KMS-11 (cell line): ENCODE measurements at regions not wholly inside any gene's neighbourhood (a gene's known extent, or its start where the extent isn't known, plus 50 kb on each side); places are given as distances from the start of the nearest gene placed in this dataset.
"Not testable (repeated sequence)": the region's sequence is repeated elsewhere in the genome, so short reads cannot be mapped to it uniquely, and the experiment has no call there.

Source experiments
- H2AFZ ChIP-seq: fragments of 200-600 bp; sonication (generic); 2 replicates; pipeline ENCODE4 v1.6.1; 2016; ENCODE audit warnings: antibody characterized with exemption, mixed run types, low read depth
- H3K27ac ChIP-seq: fragments of 200-600 bp; sonication (generic); 2 replicates; pipeline ENCODE4 v1.6.1; 2016; ENCODE audit warnings: mild to moderate bottlenecking, mixed run types
- H3K27me3 ChIP-seq: fragments of 200-600 bp; sonication (generic); 2 replicates; pipeline ENCODE4 v1.6.1; 2017; ENCODE audit warnings: mild to moderate bottlenecking, low read depth, mixed run types, moderate library complexity; ENCODE audit not compliant: insufficient read depth
- H3K36me3 ChIP-seq: fragments of 200-600 bp; sonication (generic); 2 replicates; pipeline ENCODE4 v1.6.1; 2017; ENCODE audit warnings: mild to moderate bottlenecking, mixed run types; ENCODE audit not compliant: insufficient read depth
- H3K4me1 ChIP-seq: fragments of 200-600 bp; sonication (generic); 2 replicates; pipeline ENCODE4 v1.6.1; 2016; ENCODE audit warnings: mild to moderate bottlenecking, low read depth, mixed run types; ENCODE audit not compliant: poor library complexity, severe bottlenecking
- H3K4me2 ChIP-seq: fragments of 200-600 bp; sonication (generic); 2 replicates; pipeline ENCODE4 v1.7.0; 2016; ENCODE audit warnings: mild to moderate bottlenecking, mixed run types
- H3K4me3 ChIP-seq: fragments of 200-600 bp; sonication (generic); IDR thresholded peaks from 2 replicates; pipeline ENCODE4 v1.6.1; 2017; ENCODE audit warnings: low read depth, low read length, mixed read lengths; ENCODE audit not compliant: insufficient read depth
- H3K79me2 ChIP-seq: fragments of 200-600 bp; sonication (generic); 2 replicates; pipeline ENCODE4 v1.6.1; 2016; ENCODE audit warnings: low read depth, mixed run types; ENCODE audit not compliant: insufficient read depth
- H3K9ac ChIP-seq: fragments of 200-600 bp; sonication (generic); 2 replicates; pipeline ENCODE4 v1.6.1; 2016; ENCODE audit warnings: mild to moderate bottlenecking, mixed run types
- H4K20me1 ChIP-seq: fragments of 200-600 bp; sonication (generic); 2 replicates; pipeline ENCODE4 v1.6.1; 2016; ENCODE audit warnings: mild to moderate bottlenecking, mixed run types; ENCODE audit not compliant: insufficient read depth
- CTCF ChIP-seq: fragments of 200-600 bp; sonication (generic); conservative IDR thresholded peaks from 2 replicates; pipeline ENCODE4 v1.6.1; 2017; ENCODE audit warnings: low read depth, mild to moderate bottlenecking, antibody characterized with exemption, low read length, moderate library complexity, mixed read lengths

- Histone ChIP-seq H3K4me2 (no peak overlapping the region), H3K4me3 (no peak overlapping the region), H4K20me1 (no peaks in the 10 kb centered on the region), H3K79me2 (no peaks in the 10 kb centered on the region), H3K9ac (no peak overlapping the region), H3K27me3 (no peaks in the 10 kb centered on the region), H3K36me3 (no peaks in the 10 kb centered on the region), H3K4me1 (no peaks in the 10 kb centered on the region), H3K27ac (no peak overlapping the region), H2AFZ (no peak overlapping the region)
- no peak for TF ChIP-seq CTCF
These were observed 84.6 kb upstream of the ZNF322 start for GRCh38 chr6:26743941-26744699.

- H3K27me3 ChIP-seq, H4K20me1 ChIP-seq, H3K27ac ChIP-seq, H3K36me3 ChIP-seq, H3K4me1 ChIP-seq, H3K4me2 ChIP-seq, H3K79me2 ChIP-seq, H3K4me3 ChIP-seq, H2AFZ ChIP-seq, H3K9ac ChIP-seq: not testable (repeated sequence)
These were observed 85.3 kb upstream of the ZNF322 start for GRCh38 chr6:26744837-26745282.

- not testable (repeated sequence) for H3K79me2 ChIP-seq, H3K9ac ChIP-seq, H3K27ac ChIP-seq, H3K4me1 ChIP-seq, H2AFZ ChIP-seq, H3K4me2 ChIP-seq, H3K27me3 ChIP-seq, H3K36me3 ChIP-seq, H3K4me3 ChIP-seq, H4K20me1 ChIP-seq
These were observed 86.4 kb upstream of the ZNF322 start for GRCh38 chr6:26745964-26746363.

- not testable (repeated sequence) for H3K9ac ChIP-seq, H3K4me2 ChIP-seq, H3K4me1 ChIP-seq, H3K79me2 ChIP-seq, H2AFZ ChIP-seq, H3K36me3 ChIP-seq, H3K27me3 ChIP-seq, H3K4me3 ChIP-seq, H4K20me1 ChIP-seq, H3K27ac ChIP-seq
These were observed 89.7 kb upstream of the ZNF322 start for GRCh38 chr6:26749126-26749758.

GRCh38 chr6:26749759-26750126 is 90.2 kb upstream of the ZNF322 start:
- H4K20me1 ChIP-seq, H3K4me2 ChIP-seq, H2AFZ ChIP-seq, H3K4me1 ChIP-seq, H3K27me3 ChIP-seq, H3K9ac ChIP-seq, H3K79me2 ChIP-seq, H3K4me3 ChIP-seq, H3K27ac ChIP-seq, H3K36me3 ChIP-seq: not testable (repeated sequence)

- H3K4me3 ChIP-seq, result no peak overlapping the region
- H3K9ac ChIP-seq, result no peak overlapping the region
- H3K36me3 ChIP-seq, result no peaks in the 10 kb centered on the region
- no peaks in the 10 kb centered on the region for H3K79me2 ChIP-seq
- no peak overlapping the region for H2AFZ ChIP-seq
- no peaks in the 10 kb centered on the region for H3K4me1 ChIP-seq
- H3K27ac ChIP-seq, result no peak overlapping the region
- no peak for TF ChIP-seq CTCF
- no peaks in the 10 kb centered on the region for H3K27me3 ChIP-seq
- H4K20me1 ChIP-seq, result no peaks in the 10 kb centered on the region
- no peak overlapping the region for H3K4me2 ChIP-seq
These were observed 94.7 kb upstream of the ZNF322 start for GRCh38 chr6:26754212-26754611.

GRCh38 chr6:26754801-26755200 is 95.3 kb upstream of the ZNF322 start:
- H3K9ac ChIP-seq, H3K4me3 ChIP-seq, H2AFZ ChIP-seq, H4K20me1 ChIP-seq, H3K4me2 ChIP-seq, H3K27me3 ChIP-seq, H3K4me1 ChIP-seq, H3K27ac ChIP-seq, H3K36me3 ChIP-seq, H3K79me2 ChIP-seq: not testable (repeated sequence)

GRCh38 chr6:26756067-26756805 is 96.7 kb upstream of the ZNF322 start:
- H3K9ac ChIP-seq, H3K4me2 ChIP-seq, H2AFZ ChIP-seq, H3K79me2 ChIP-seq, H4K20me1 ChIP-seq, H3K4me1 ChIP-seq, H3K36me3 ChIP-seq, H3K27ac ChIP-seq, H3K27me3 ChIP-seq, H3K4me3 ChIP-seq: not testable (repeated sequence)
